HL-60 (cell line): ENCODE measurements at regions not wholly inside any gene's neighbourhood (a gene's known extent, or its start where the extent isn't known, plus 50 kb on each side); places are given as distances from the start of the nearest gene placed in this dataset.

Experiments
- DNase-seq, 2 experiments: peaks; one replicate each; pipeline ENCODE4 v3.0.0-alpha.2; 2010 to 2020; ENCODE audit warnings: low read depth in 1 of 2, low spot score in 1 of 2
- H3K27ac ChIP-seq: fragments of 250-450 bp; sonication (Bioruptor Pico); replicated peaks from 2 replicates; pipeline ENCODE4 v1.5.1; 2020; ENCODE audit warnings: mild to moderate bottlenecking, moderate library complexity
- H3K27me3 ChIP-seq: fragments of 250-450 bp; sonication (Bioruptor Pico); 2 replicates; pipeline ENCODE4 v1.5.1; 2021; ENCODE audit warnings: mild to moderate bottlenecking, moderate library complexity; ENCODE audit not compliant: insufficient read depth, poor library complexity, severe bottlenecking
- H3K4me3 ChIP-seq: replicated peaks from 2 replicates; pipeline ENCODE4 v1.5.1; 2011; ENCODE audit warnings: mild to moderate bottlenecking, control low read depth, low read length; ENCODE audit not compliant: insufficient read depth
- CTCF ChIP-seq: IDR thresholded peaks from one replicate; pipeline ENCODE4 v1.5.1; 2011; ENCODE audit warnings: low read length, control low read depth, inconsistent platforms; ENCODE audit not compliant: insufficient read depth
- GABPA ChIP-seq: IDR thresholded peaks from 2 replicates; pipeline ENCODE4 v1.6.1; 2012; ENCODE audit warnings: low read depth
- POLR2AphosphoS5 ChIP-seq: IDR thresholded peaks from 2 replicates; pipeline ENCODE4 v1.6.1; 2012; ENCODE audit warnings: low read depth
- SPI1 ChIP-seq: IDR thresholded peaks from 2 replicates; pipeline ENCODE4 v1.6.1; 2012; ENCODE audit warnings: low read depth, mild to moderate bottlenecking, borderline replicate concordance
- TF ChIP-seq, protein P1 (sequence below): IDR thresholded peaks from 2 replicates; pipeline ENCODE4 v1.6.1; 2012; ENCODE audit warnings: low read depth; ENCODE audit not compliant: insufficient replicate concordance

GRCh38 chrX:145393702-145394235, 146.5 kb downstream of the SPANXN1 start:
- Histone ChIP-seq H3K27me3 (no peaks in the 10 kb centered on the region), H3K27ac (no peak overlapping the region), H3K4me3 (no peak overlapping the region)
- peak in 1 of 2 experiments; percentile 4 for DNase-seq
- TF ChIP-seq GABPA = no peak
- TF ChIP-seq, protein P1, sequence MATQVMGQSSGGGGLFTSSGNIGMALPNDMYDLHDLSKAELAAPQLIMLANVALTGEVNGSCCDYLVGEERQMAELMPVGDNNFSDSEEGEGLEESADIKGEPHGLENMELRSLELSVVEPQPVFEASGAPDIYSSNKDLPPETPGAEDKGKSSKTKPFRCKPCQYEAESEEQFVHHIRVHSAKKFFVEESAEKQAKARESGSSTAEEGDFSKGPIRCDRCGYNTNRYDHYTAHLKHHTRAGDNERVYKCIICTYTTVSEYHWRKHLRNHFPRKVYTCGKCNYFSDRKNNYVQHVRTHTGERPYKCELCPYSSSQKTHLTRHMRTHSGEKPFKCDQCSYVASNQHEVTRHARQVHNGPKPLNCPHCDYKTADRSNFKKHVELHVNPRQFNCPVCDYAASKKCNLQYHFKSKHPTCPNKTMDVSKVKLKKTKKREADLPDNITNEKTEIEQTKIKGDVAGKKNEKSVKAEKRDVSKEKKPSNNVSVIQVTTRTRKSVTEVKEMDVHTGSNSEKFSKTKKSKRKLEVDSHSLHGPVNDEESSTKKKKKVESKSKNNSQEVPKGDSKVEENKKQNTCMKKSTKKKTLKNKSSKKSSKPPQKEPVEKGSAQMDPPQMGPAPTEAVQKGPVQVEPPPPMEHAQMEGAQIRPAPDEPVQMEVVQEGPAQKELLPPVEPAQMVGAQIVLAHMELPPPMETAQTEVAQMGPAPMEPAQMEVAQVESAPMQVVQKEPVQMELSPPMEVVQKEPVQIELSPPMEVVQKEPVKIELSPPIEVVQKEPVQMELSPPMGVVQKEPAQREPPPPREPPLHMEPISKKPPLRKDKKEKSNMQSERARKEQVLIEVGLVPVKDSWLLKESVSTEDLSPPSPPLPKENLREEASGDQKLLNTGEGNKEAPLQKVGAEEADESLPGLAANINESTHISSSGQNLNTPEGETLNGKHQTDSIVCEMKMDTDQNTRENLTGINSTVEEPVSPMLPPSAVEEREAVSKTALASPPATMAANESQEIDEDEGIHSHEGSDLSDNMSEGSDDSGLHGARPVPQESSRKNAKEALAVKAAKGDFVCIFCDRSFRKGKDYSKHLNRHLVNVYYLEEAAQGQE = no peak
- TF ChIP-seq CTCF = peak; percentile 11

DNA sequence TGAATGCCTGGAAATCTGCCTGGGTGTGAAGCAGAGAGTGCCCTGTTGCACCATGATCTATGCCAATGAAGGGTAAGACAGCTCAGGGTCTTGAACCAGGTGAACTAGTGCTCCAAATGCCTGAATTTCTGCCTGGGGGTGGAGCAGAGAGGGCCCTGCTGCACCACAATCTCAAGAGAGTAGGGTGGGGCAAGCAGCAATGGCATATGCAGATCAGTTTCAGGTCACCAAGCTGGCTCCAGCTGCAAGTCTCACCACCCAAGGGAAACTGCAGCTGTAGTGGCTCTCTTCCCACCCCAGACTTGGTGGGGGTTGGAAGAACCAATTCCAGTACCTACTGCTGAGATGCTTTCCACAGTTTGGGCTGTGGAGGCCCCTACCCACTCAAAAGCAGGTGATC, 147.0 kb downstream of the SPANXN1 start:
- DNase-seq = no peak
- Histone ChIP-seq H3K4me3 (no peak overlapping the region), H3K27ac (no peak overlapping the region), H3K27me3 (no peaks in the 10 kb centered on the region)
- TF ChIP-seq POLR2AphosphoS5 = no peak
- TF ChIP-seq SPI1 = no peak
- no peak for TF ChIP-seq CTCF
- TF ChIP-seq, protein P1 = no peak
- no peak for TF ChIP-seq GABPA

GRCh38 chrX:145396612-145397011, 149.3 kb downstream of the SPANXN1 start:
- Histone ChIP-seq H3K4me3 (no peak overlapping the region), H3K27ac (no peak overlapping the region), H3K27me3 (no peaks in the 10 kb centered on the region)
- DNase-seq = no peak
- TF ChIP-seq POLR2AphosphoS5 (no peak), CTCF (no peak), SPI1 (no peak), GABPA (no peak)
- TF ChIP-seq, protein P1 = no peak
